Ectodermal cell (in vitro differentiated cells): ENCODE measurements at regions not wholly inside any gene's neighbourhood (a gene's known extent, or its start where the extent isn't known, plus 50 kb on each side); places are given as distances from the start of the nearest gene placed in this dataset.

Source experiments
- H3K27ac ChIP-seq: 2 replicates; pipeline ENCODE4 v1.7.0; 2013; ENCODE audit warnings: mild to moderate bottlenecking, low read depth, low read length; ENCODE audit not compliant: insufficient read depth, poor library complexity, severe bottlenecking
- H3K27me3 ChIP-seq: 2 replicates; pipeline ENCODE4 v1.7.0; 2013; ENCODE audit warnings: mild to moderate bottlenecking, low read length; ENCODE audit not compliant: insufficient read depth, control insufficient read depth, poor library complexity, severe bottlenecking
- H3K36me3 ChIP-seq: one replicate; pipeline ENCODE4 v1.7.0; 2013; ENCODE audit warnings: low read length; ENCODE audit not compliant: control insufficient read depth, insufficient read depth
- H3K4me1 ChIP-seq: one replicate; pipeline ENCODE4 v1.7.0; 2013; ENCODE audit warnings: low read length; ENCODE audit not compliant: control insufficient read depth, insufficient read depth
- H3K4me3 ChIP-seq: 2 replicates; pipeline ENCODE4 v1.7.0; 2013; ENCODE audit warnings: low read depth, low read length, control low read depth; ENCODE audit not compliant: insufficient read depth
- H3K9me3 ChIP-seq: 2 replicates; pipeline ENCODE4 v1.7.0; 2013; ENCODE audit warnings: mild to moderate bottlenecking, low read length, moderate library complexity; ENCODE audit not compliant: control insufficient read depth
- WGBS, 2 experiments: methylation state at CpG; one replicate each; pipeline ENCODE4 v1.1.7; 2013; ENCODE audit warnings: missing lambda C conversion rate in 2 of 2; 5-methylcytosine and 5-hydroxymethylcytosine counted together

DNA sequence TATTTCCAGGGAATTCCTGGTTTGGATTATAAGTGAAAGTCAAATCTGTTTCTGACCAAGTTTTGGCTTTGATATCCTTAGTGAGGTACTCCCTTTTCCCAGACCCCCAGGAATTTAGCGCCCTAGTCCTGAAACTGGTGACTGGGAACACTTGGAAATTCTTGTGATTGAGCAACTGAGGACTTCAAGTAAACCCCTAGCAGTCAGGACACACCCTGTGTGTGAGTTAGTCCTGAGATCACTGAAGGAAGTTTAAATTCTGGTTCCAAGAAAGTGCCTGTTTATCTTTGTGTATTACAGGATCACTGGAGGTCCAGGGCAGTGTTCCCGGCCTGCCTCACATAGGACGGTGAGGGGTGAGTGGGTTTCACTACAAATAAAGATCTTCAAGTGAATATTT lies 95.1 kb upstream of the F3 start:
- no peak overlapping the region for H3K4me3 ChIP-seq
- no peak overlapping the region for H3K27ac ChIP-seq
- 89 to 99% methylated on average over 1 to 2 of the region's 3 CpGs for WGBS, 2 experiments
- H3K36me3 ChIP-seq: no peaks in the 10 kb centered on the region
- peaks cover 5% of the 10 kb centered on the region for H3K4me1 ChIP-seq
- H3K9me3 ChIP-seq: no peaks in the 10 kb centered on the region
- no peaks in the 10 kb centered on the region for H3K27me3 ChIP-seq

DNA sequence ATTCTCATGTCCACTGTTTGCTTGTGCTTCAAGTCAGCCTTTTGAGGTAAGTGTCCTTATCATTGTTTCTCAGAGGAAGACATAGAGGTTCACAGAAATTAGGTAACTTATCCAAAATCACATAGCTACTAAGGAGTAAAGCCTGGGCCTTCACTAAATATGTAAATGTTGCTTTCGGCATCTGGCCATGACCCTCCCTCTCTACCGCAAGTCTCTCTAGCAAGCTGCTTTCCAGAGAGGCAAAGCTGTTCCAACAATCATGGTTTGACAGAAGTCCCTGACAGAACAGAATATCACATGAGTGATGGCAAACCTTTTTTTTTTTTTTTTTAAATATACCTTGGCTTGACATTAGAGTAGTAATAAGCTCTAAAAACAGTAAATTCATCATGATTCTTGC lies 94.5 kb upstream of the F3 start:
- no peak overlapping the region for H3K27ac ChIP-seq
- H3K36me3 ChIP-seq: no peaks in the 10 kb centered on the region
- peaks cover 5% of the 10 kb centered on the region for H3K4me1 ChIP-seq
- 84 to 85% methylated on average over 2 of the region's 2 CpGs for WGBS, 2 experiments
- H3K4me3 ChIP-seq: no peak overlapping the region
- no peaks in the 10 kb centered on the region for H3K27me3 ChIP-seq
- no peaks in the 10 kb centered on the region for H3K9me3 ChIP-seq

DNA sequence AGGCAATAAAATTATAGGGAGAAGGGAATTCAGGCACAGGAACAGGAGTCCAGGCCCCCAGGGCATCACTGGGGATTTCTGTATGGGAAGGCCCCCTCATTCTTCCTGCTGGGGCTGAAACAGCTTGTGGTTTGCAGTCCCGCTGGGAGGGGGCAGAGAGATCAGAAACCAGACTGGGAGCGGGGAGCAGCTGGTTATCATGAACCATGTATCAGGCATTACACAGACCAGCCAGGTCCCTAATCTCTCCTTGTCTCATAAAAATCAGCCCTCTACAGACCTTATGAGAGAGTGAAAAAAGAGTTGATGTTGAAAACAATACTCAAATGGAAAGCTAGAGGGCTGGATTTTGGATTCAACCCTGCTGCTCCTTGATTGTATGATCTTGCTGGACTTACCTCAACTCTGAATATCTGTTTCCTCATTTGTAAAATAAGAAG lies 93.4 kb upstream of the F3 start:
- no peaks in the 10 kb centered on the region for H3K9me3 ChIP-seq
- 64 to 74% methylated on average over 2 of the region's 2 CpGs for WGBS, 2 experiments
- peaks cover 5% of the 10 kb centered on the region for H3K4me1 ChIP-seq
- no peaks in the 10 kb centered on the region for H3K27me3 ChIP-seq
- no peaks in the 10 kb centered on the region for H3K36me3 ChIP-seq
- H3K4me3 ChIP-seq: no peak overlapping the region
- H3K27ac ChIP-seq: no peak overlapping the region

DNA sequence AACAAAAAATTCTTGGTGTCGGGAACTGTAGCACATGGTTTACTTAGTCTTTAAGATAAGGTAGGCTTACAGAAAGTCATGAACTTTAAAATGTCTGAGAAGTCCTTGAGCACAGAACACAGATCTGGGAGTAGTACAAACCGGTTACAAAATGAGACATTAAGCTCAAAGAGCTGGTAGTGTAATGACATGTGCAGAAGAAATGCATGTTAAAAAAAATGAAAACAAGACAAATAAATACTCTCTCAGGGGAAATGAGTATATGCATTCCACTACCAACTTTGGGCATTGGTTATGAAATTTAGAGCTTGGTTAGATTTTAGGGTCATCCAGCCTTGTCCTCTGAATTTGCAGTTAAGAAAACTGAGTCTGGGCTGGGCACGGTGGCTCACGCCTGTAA lies 91.5 kb upstream of the F3 start:
- Histone ChIP-seq H3K27me3 (no peaks in the 10 kb centered on the region), H3K27ac (no peak overlapping the region), H3K4me1 (peaks cover 5% of the 10 kb centered on the region), H3K36me3 (no peaks in the 10 kb centered on the region), H3K9me3 (no peaks in the 10 kb centered on the region), H3K4me3 (no peak overlapping the region)
- 96 to 100% methylated on average over 4 of the region's 4 CpGs for WGBS, 2 experiments

DNA sequence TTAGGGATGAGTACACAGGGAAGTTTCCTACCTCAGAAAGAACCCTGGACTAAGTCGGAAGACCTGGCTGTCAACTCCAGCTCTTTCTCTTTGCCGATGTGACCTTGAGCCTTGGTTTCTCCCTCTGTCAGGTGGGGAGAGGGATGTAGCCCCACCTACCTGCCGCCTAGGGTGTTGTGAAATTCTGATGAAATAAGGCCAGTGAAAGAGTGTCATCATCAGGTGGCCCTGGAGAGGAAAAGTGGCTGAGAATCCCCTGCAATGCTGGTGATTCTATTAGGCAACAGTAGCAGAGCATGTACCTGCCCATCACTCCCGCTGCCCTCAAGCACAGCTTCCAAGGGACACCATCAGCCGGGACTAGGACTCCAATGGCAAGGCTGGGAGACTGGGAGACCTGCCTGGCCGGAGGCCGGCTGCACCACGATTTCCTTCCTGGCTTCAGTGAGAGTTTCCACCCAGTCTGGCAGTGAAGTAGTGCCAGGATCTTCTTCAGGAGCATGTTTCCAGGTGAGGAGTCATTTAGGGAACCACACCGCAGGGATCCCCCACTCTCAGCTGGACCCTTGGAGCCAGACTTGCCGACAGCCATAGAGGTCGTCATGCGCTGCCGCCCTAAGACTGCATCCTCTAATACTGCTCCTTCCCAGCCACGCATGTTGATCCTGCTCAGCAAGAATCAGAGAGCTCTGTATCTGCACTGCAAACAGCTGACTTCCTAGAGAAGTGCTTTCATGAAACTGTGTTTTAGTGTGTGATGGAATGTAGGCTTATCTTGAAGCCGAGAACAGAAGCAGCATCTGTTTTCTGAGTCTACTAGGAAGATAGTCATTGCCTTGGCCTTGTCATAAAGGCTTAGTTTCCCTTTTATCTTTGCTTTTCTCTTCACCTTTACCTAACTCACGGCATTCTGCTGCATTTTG lies 88.0 kb upstream of the F3 start:
- H3K27ac ChIP-seq: no peak overlapping the region
- no peaks in the 10 kb centered on the region for H3K36me3 ChIP-seq
- no peaks in the 10 kb centered on the region for H3K27me3 ChIP-seq
- no peak overlapping the region for H3K4me3 ChIP-seq
- H3K4me1 ChIP-seq: peaks cover 5% of the 10 kb centered on the region
- H3K9me3 ChIP-seq: no peaks in the 10 kb centered on the region
- WGBS, 2 experiments: 92 to 93% methylated on average over 16 of the region's 16 CpGs

DNA sequence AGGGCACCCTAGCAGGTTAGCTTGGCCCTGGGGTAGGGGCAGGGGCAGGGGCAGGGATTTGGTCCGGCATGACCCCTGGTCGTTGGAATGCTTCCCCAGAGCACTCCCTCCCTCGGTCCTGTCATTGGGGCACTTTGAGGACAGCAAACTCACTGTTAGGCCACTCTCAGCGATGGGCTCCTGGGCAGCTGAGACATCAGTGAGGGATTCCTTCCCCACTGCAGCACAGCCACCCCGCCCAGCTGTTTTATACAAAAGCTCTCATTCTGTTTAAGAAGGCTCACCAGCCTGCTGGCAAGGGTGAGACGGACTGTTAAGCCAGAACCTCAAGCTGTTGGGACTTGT lies 86.9 kb upstream of the F3 start:
- Histone ChIP-seq H3K27ac (no peak overlapping the region), H3K27me3 (no peaks in the 10 kb centered on the region), H3K4me3 (no peak overlapping the region), H3K4me1 (peaks cover 8% of the 10 kb centered on the region), H3K36me3 (no peaks in the 10 kb centered on the region), H3K9me3 (no peaks in the 10 kb centered on the region)
- 87 to 89% methylated on average over 6 of the region's 6 CpGs for WGBS, 2 experiments

DNA sequence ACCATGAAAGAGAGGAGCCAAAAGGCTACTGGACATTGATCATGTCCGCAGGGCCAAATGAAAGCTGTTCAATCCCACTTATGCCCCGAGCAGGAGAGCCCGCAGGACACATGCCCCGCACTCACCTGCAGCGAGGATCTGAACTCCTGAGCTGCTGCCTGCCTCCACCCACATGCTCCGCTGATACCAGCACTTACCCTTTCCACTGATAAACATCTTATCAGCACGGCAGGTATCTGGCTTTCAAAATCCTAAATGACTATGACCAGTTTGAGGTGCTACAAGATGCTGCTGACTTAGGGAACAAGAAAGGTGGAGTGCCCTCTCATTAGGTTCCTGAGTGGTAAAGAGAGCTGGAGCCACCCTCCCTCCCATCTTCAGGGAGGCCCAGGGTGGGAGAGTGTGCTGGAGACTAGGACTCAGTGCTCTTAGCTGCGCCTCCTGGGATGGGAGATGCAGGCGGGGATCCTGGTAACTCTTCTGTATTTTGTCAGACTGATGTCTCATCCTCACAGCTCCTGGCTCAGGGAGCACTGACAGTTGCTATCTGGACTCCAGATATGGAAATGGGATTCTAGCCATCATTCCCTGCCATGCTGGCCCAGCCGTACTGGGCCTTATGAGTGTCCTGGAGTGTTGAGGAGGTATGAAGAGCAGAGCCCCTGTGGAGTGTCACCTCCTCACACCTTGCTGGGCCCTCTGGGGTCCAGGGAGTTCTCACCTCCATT lies 86.4 kb upstream of the F3 start:
- Histone ChIP-seq H3K27ac (no peak overlapping the region), H3K27me3 (no peaks in the 10 kb centered on the region), H3K4me3 (no peak overlapping the region), H3K36me3 (no peaks in the 10 kb centered on the region), H3K9me3 (no peaks in the 10 kb centered on the region), H3K4me1 (peaks cover 12% of the 10 kb centered on the region)
- 94 to 95% methylated on average over 10 of the region's 10 CpGs for WGBS, 2 experiments

DNA sequence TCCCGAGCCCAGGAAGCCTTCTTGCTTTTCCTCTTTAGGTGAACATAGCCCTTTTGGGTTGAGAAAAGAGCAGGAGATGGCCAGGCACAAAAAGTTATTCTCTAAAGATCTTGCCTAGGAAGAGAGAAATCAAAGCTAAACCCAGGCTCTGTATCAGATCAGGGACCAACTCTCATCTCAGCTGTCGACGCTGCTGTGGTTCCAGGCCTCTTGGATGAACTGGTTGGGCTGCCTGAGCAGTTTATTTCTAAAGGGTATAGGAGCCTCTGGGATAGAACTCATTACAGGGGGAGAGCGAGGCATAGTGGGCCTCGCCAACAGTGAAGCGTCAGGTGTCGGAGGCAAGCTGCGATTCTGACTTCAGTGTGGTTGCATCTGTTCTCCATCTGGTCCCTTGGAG lies 82.6 kb upstream of the F3 start:
- Histone ChIP-seq H3K27me3 (no peaks in the 10 kb centered on the region), H3K9me3 (no peaks in the 10 kb centered on the region), H3K4me1 (peaks cover 22% of the 10 kb centered on the region), H3K36me3 (no peaks in the 10 kb centered on the region), H3K27ac (no peak overlapping the region), H3K4me3 (no peak overlapping the region)
- 81 to 86% methylated on average over 8 of the region's 8 CpGs for WGBS, 2 experiments

DNA sequence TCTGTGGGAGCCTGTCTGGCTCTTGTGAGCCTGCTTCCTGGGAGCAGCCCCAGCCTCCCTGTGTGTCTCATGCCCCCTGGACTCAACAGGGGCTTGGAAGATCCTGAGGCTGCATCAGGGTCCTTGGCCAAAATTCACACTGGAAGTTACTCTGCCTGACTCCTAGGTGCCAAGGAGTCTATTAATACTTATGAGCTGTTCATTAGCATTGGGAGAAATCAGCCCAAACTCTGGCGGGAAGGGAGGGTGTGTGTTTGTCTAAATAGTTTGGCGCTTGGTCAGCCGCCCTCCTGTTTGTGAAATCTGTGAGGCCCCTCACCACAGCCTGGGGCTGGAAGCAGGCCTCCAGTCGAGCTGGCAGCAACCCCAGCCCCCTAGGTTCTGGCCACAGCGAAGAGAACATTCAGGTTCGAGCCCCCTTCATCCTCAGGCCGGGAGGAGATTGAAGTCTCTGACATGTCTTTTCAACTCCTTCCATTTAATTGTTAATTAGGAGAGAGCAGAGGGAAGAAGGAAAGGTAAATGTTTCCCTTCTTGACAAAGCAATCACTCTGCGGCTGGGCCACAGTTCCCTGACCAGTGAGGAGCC lies 82.1 kb upstream of the F3 start:
- H3K36me3 ChIP-seq: no peaks in the 10 kb centered on the region
- H3K27me3 ChIP-seq: no peaks in the 10 kb centered on the region
- no peak overlapping the region for H3K4me3 ChIP-seq
- H3K9me3 ChIP-seq: no peaks in the 10 kb centered on the region
- WGBS, 2 experiments: 30 to 31% methylated on average over 8 of the region's 8 CpGs
- H3K27ac ChIP-seq: no peak overlapping the region
- H3K4me1 ChIP-seq: peaks cover 22% of the 10 kb centered on the region

DNA sequence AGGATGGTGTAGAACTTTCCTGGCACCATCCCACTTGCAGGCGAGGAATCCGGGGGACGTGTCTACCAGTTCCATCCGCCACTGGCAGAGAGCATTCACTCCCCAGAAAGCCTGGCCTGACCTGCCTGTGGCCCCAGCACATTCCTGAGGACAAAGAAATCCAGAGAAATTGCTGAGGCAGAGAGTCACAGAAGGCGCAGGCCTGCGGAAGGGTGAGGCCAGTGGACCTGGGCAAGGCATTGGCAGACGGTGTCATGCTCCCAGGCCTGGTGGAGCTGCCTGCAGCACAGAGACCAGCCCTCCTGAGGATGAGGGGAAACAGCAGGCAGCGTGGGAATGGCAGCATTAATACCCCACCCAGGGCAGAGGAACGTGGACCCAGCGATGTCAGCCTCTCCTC lies 81.2 kb upstream of the F3 start:
- whole genome bisulfite sequencing, 2 experiments: 78 to 80% methylated on average over 10 of the region's 10 CpGs
- Histone ChIP-seq H3K9me3 (no peaks in the 10 kb centered on the region), H3K4me3 (no peak overlapping the region), H3K27me3 (no peaks in the 10 kb centered on the region), H3K36me3 (no peaks in the 10 kb centered on the region), H3K27ac (no peak overlapping the region), H3K4me1 (peaks cover 22% of the 10 kb centered on the region)
